GM13976 (cell line): ENCODE measurements at regions not wholly inside any gene's neighbourhood (a gene's known extent, or its start where the extent isn't known, plus 50 kb on each side); places are given as distances from the start of the nearest gene placed in this dataset.
"Not testable (repeated sequence)": the region's sequence is repeated elsewhere in the genome, so short reads cannot be mapped to it uniquely, and the experiment has no call there.

Experiments
- DNase-seq: peaks from one replicate; pipeline ENCODE4 v3.0.0; 2012; ENCODE audit warnings: low spot score
- CTCF ChIP-seq: IDR thresholded peaks from 2 replicates; pipeline ENCODE4 v1.5.1; 2012; ENCODE audit warnings: borderline replicate concordance, mild to moderate bottlenecking; ENCODE audit not compliant: insufficient read depth; ENCODE audit errors: extremely low read depth, missing control alignments, control extremely low read depth
- in situ Hi-C: fragments of 300-500 bp; cut with MboI; formaldehyde crosslinking; loops from one replicate; pipeline ENCODE4 v1.12.0; 2022; ENCODE audit warnings: low sequenced_read_pairs, mixed read lengths, inconsistent platforms; ENCODE audit not compliant: unreplicated experiment

- TF ChIP-seq CTCF, result no peak
- in situ Hi-C loops, result no loop called here
- DNase-seq, result no peak
Measured at GRCh38 chr3:144873066-144873465, 901.4 kb downstream of the DIPK2A start.

GRCh38 chr3:144875211-144875610 lies 903.6 kb downstream of the DIPK2A start:
- no peak for TF ChIP-seq CTCF
- in situ Hi-C loops, result no loop called here
- no peak for DNase-seq

- DNase-seq, result no peak
- in situ Hi-C loops, result no loop called here
- no peak for TF ChIP-seq CTCF
Measured at GRCh38 chr3:144877356-144877755, 905.7 kb downstream of the DIPK2A start.

GRCh38 chr3:144879701-144880100 lies 908.1 kb downstream of the DIPK2A start:
- TF ChIP-seq CTCF, result no peak
- in situ Hi-C loops, result no loop called here
- DNase-seq, result no peak

DNA sequence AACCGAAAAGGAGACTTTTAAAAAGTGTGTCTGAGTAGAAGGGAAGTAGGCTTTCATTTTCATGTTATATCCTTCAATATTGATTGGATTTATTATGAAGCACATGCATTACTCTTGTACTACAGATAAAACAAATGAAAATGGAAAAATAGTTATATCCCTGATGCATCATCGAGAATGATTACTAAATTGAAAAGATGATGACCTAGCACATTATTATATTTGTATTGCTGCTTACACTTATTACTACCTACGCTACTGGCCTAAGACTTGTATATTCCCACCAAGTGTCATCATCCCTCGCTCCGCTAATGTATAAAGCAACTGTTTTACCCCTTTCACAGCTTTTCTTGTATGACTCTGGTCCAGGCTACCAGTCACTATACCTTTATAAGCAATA lies 922.4 kb downstream of the DIPK2A start:
- in situ Hi-C loops, result no loop called here
- TF ChIP-seq CTCF, result no peak
- no peak for DNase-seq

GRCh38 chr3:144894576-144894975 lies 923.0 kb downstream of the DIPK2A start:
- no peak for DNase-seq
- in situ Hi-C loops, result no loop called here
- no peak for TF ChIP-seq CTCF

GRCh38 chr3:144900366-144900765 lies 928.7 kb downstream of the DIPK2A start:
- no peak for DNase-seq
- no peak for TF ChIP-seq CTCF
- in situ Hi-C loops, result no loop called here

GRCh38 chr3:144907581-144907980 lies 936.0 kb downstream of the DIPK2A start:
- DNase-seq, in situ Hi-C loops: not testable (repeated sequence)
